Thymus (tissue), 11 donors: ENCODE measurements at regions not wholly inside any gene's neighbourhood (a gene's known extent, or its start where the extent isn't known, plus 50 kb on each side); places are given as distances from the start of the nearest gene placed in this dataset.

Experiments
- DNase-seq, 9 donors: peaks; one replicate each; pipeline ENCODE4 v3.0.0-alpha.2; 2013; ENCODE audit warnings: low spot score in 9 of 9, low read depth in 6 of 9, missing footprints in 1 of 9
- H3K27ac ChIP-seq, 2 donors: one replicate each; pipeline ENCODE4 v1.5.1; 2013; ENCODE audit warnings: control low read depth in 1 of 2, low read depth in 1 of 2, low read length in 1 of 2, mild to moderate bottlenecking in 1 of 2, moderate library complexity in 1 of 2
- H3K27me3 ChIP-seq, 2 donors: one replicate each; pipeline ENCODE4 v1.5.1; 2013; ENCODE audit warnings: low read length in 1 of 2; ENCODE audit not compliant: control insufficient read depth in 2 of 2, insufficient read depth in 1 of 2
- H3K36me3 ChIP-seq, 2 donors: one replicate each; pipeline ENCODE4 v1.5.1; 2013; ENCODE audit warnings: low read length in 1 of 2, mild to moderate bottlenecking in 1 of 2, moderate library complexity in 1 of 2; ENCODE audit not compliant: control insufficient read depth in 2 of 2, insufficient read depth in 2 of 2
- H3K4me1 ChIP-seq, 2 donors: one replicate each; pipeline ENCODE4 v1.5.1; 2013; ENCODE audit warnings: low read length in 2 of 2; ENCODE audit not compliant: control insufficient read depth in 2 of 2, insufficient read depth in 2 of 2
- H3K4me3 ChIP-seq, 2 donors: one replicate each; pipeline ENCODE4 v1.5.1; 2013; ENCODE audit warnings: low read length in 2 of 2, control low read depth in 1 of 2, mild to moderate bottlenecking in 1 of 2
- H3K9me3 ChIP-seq, 2 donors: one replicate each; pipeline ENCODE4 v1.5.1; 2013; ENCODE audit warnings: low read length in 1 of 2, mild to moderate bottlenecking in 1 of 2; ENCODE audit not compliant: control insufficient read depth in 2 of 2, insufficient read depth in 1 of 2
- WGBS: extraction: QIAGEN DNeasy Blood & Tissue Kit; methylation state at CpG from one replicate; pipeline ENCODE4 v1.1.7; 2013; 5-methylcytosine and 5-hydroxymethylcytosine counted together
- donor health status: healthy.

DNA sequence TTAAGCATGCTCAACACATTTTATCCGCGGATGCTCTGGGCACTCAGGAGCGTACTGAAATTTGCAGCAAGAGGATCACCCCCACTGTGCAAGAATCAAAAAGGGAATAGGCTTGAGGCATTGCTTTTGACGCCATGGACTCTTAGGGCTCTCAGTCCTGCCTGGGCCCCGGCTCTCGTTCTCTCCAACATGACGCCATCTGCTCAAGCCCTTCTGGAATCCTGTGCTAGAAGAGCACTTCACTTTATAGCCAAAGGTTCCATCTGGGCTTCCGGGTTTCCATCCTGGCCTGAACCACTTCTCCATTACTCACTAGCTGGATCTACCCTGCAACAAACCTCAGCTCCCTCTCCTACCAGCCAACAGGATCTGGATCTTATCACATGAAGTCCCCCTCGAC, 105.3 kb downstream of the FOXF2 start:
- 83% methylated on average over 9 of the region's 9 CpGs for WGBS

DNA sequence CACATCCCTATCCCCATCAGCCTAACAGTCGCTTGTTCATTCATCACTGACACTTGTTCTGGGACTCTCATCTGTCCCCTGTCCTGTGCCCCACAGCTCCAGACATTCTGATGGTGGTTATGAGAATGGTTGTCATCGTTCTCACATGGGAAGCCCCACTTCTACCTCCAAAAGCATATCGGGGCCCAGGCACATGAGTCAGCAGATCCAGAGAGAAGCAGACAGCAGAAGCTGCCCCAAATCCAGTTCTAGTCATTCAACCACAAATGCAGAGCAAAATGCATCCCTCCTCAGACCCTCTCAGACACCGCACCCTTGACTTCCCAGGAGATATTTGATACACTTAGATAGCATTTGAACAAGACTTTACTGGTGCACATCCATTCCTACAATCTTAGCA, 106.0 kb downstream of the FOXF2 start:
- no peak for DNase-seq
- Histone ChIP-seq H3K4me1 (no peaks in the 10 kb centered on the region), H3K36me3 (no peaks in the 10 kb centered on the region), H3K27ac (no peak overlapping the region), H3K9me3 (no peaks in the 10 kb centered on the region), H3K4me3 (no peak overlapping the region), H3K27me3 (no peaks in the 10 kb centered on the region)
- WGBS = 85% methylated on average over 4 of the region's 4 CpGs

More for the DNA sequence above, 105.3 kb downstream of the FOXF2 start:
- Histone ChIP-seq H3K9me3 (no peaks in the 10 kb centered on the region), H3K36me3 (no peaks in the 10 kb centered on the region), H3K27ac (no peak overlapping the region), H3K27me3 (no peaks in the 10 kb centered on the region), H3K4me3 (no peak overlapping the region), H3K4me1 (no peaks in the 10 kb centered on the region)
- no peak for DNase-seq

DNA sequence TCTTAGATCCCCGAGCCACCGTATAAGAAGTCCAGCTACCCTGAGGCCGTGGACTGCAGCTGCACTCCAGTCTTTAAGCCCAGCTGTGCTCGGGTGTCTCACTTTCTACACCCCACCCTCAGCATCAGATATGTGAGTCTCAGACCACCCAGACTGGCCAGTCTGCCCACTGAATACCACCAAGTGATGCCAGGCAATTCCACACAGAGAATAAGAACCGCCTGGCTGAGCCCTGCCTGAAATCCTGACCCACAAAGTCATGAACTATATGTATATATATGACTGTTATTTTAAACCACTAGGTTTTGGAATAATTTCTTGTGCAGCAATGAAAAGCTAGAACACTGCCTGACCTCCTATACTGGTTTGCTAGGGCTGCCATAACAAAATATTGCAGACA, 106.7 kb downstream of the FOXF2 start:
- Histone ChIP-seq H3K4me1 (no peaks in the 10 kb centered on the region), H3K36me3 (no peaks in the 10 kb centered on the region), H3K27ac (no peak overlapping the region), H3K27me3 (no peaks in the 10 kb centered on the region), H3K4me3 (no peak overlapping the region), H3K9me3 (no peaks in the 10 kb centered on the region)
- WGBS = 97% methylated on average over 5 of the region's 5 CpGs
- no peak for DNase-seq

DNA sequence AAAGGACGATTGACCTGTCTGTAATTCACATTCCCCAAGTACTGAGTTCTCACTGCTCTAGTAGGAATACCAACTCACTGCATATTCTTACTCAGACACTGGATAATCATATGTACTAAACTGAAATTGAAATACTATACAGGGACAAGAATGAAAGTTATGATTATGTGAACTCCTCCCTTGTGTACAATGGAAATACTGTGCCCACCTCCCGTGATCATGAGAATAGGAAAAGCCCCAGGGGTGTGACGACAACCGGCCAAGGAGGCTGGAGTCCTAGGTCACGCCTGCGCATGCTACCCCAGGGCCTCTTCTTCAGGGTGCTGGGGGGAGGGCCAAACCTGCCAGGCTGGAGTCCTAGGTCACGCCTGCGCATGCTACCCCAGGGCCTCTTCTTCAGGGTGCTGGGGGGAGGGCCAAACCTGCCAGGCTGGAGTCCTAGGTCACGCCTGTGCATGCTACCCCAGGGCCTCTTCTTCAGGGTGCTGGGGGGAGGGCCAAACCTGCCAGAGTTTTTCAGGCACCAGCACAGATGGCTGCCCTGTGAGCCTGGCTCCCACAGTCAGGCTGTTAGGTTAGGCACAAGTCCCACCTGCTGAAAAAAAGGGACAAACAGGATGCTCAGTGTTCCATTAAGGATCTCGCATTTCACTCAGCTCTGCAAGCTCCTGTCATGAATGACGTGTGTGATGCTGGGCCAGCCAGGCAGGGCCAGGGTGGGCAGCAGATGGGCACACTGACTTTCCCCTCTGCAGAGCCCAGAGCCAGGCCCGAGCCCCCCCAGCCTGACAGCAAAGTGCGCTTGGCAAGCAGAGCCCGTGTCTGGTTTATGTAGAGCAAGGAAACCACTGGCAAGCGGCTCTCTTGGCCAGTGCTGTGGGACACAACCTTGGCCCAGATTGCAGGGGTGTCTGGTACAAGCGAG, 107.7 kb downstream of the FOXF2 start:
- H3K27me3 ChIP-seq = no peaks in the 10 kb centered on the region
- no peak overlapping the region for H3K27ac ChIP-seq
- no peaks in the 10 kb centered on the region for H3K36me3 ChIP-seq
- no peak overlapping the region for H3K4me3 ChIP-seq
- no peak for DNase-seq
- WGBS = 89% methylated on average over 16 of the region's 16 CpGs
- no peaks in the 10 kb centered on the region for H3K9me3 ChIP-seq
- no peaks in the 10 kb centered on the region for H3K4me1 ChIP-seq

DNA sequence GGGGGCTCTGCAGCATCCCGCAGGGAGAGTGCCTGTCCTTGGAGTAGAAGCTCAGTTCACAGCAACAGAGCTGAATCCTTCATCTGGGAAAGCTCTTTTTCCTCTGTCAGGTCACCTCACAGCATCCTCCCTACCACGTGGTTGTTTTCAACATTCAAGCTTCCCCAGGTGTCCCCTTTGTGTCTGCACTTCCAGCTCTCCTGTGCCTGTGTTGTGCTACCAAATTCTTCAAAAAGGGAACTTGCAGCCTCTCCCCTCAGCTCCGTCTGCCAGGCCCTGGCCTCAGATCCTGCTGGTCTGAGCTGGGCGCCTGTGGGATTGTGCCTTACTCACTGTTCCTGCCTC, 108.4 kb downstream of the FOXF2 start:
- no peak for DNase-seq
- Histone ChIP-seq H3K9me3 (no peaks in the 10 kb centered on the region), H3K36me3 (no peaks in the 10 kb centered on the region), H3K4me1 (no peaks in the 10 kb centered on the region), H3K27me3 (no peaks in the 10 kb centered on the region), H3K4me3 (no peak overlapping the region), H3K27ac (no peak overlapping the region)
- WGBS = 68% methylated on average over 4 of the region's 4 CpGs

DNA sequence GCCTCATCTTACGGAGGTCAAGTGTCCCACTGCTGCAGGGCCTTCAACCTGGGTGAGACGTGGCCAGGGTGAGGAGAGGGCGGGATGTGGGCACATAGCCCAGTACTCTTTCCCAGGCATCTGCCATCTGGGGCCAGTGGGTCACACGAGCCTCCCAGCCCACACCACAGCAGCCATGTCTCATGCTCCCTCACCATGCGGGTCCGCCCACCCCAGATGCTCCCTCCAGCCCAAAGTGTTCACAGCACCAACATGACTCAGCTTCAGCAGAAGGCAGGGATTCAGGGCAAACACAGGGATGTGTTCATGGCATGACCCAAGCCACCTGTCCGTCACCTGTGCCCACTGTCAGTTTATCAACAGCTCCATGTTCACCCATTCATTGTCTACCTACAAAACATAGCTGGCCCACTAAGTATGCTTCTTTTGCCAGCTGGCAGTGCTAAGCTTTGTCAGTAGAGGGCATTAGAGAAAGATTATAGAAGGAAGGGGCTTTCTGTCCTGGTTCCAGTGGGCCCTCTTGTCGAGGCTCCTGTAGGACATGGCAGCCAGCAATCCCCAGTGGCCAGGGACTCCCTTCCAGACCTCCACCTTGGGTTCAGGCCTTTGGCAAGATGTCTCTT, 109.2 kb downstream of the FOXF2 start:
- 90% methylated on average over 8 of the region's 8 CpGs for WGBS
- H3K27ac ChIP-seq = no peak overlapping the region
- H3K9me3 ChIP-seq = no peaks in the 10 kb centered on the region
- no peaks in the 10 kb centered on the region for H3K36me3 ChIP-seq
- no peak overlapping the region for H3K4me3 ChIP-seq
- no peaks in the 10 kb centered on the region for H3K4me1 ChIP-seq
- no peak for DNase-seq
- no peaks in the 10 kb centered on the region for H3K27me3 ChIP-seq

DNA sequence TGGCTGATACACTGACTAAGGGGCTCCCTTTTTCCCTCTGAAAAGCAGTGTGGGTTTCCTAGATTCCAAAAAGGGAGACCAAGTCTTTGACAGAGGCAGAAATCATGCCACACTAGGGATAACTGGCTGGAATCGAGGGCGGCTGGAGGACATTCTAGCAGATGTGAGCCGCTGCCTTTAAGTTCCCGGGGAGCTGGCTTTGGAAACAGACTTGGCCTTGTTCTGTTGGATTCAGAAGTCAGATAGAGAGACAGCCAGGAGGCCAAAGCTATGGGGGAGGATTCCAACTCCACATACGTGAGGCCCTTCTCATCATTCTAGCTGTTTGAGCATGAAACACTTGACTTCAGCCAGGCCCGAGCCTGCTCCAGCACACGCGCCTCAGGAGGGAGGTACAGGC, 109.9 kb upstream of the FOXC1 start:
- H3K4me3 ChIP-seq = no peak overlapping the region
- H3K27ac ChIP-seq = no peak overlapping the region
- WGBS = 90% methylated on average over 8 of the region's 8 CpGs
- H3K27me3 ChIP-seq = no peaks in the 10 kb centered on the region
- H3K4me1 ChIP-seq = no peaks in the 10 kb centered on the region
- H3K9me3 ChIP-seq = no peaks in the 10 kb centered on the region
- H3K36me3 ChIP-seq = no peaks in the 10 kb centered on the region
- DNase-seq = no peak

DNA sequence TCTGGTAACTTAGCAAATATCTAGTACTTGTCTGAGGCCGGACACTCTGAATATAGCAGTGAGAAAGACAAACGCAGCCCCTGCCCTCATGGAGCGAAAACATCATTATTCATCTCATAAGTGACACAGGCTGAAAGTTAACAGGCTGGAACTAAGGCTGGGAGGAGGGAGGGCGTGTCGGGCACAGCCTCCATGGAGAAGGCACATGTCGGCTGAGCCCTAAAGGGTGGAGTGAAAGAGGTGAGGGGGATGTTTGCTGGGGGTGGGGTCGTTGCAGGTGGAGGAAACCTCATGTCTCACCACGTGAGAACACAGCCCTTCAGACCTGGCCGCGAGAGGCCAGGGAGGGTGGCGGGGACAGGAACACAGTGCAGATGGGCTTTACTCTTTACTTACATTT, 108.8 kb upstream of the FOXC1 start:
- no peaks in the 10 kb centered on the region for H3K4me1 ChIP-seq
- H3K27me3 ChIP-seq = peaks cover 0 to 1% of the 10 kb centered on the region in 2 donors
- H3K27ac ChIP-seq = no peak overlapping the region
- H3K4me3 ChIP-seq = no peak overlapping the region
- DNase-seq = no peak
- H3K9me3 ChIP-seq = no peaks in the 10 kb centered on the region
- H3K36me3 ChIP-seq = no peaks in the 10 kb centered on the region
- WGBS = 80% methylated on average over 11 of the region's 11 CpGs

DNA sequence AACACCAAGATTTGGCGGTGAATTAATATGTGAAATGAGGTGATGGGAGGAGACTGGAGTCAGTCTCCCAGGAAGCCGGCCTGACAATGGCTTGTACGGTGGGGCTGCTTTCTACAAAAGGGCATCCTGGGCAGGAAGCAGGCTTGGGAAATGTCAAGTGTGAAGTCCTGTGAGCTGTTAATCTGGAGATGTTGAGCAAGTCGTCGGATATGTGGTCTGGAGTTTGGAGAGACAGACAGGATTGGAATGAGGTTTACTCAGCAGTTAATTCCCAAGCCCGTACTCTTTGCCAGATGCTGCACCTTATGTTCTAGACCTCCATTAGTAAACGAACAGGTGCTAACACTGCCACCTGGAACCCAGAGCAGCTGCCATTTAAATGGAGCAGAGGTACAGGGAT, 107.7 kb upstream of the FOXC1 start:
- no peak overlapping the region for H3K27ac ChIP-seq
- no peak for DNase-seq
- no peak overlapping the region for H3K4me3 ChIP-seq
- 82% methylated on average over 7 of the region's 7 CpGs for WGBS
- no peaks in the 10 kb centered on the region for H3K4me1 ChIP-seq
- no peaks in the 10 kb centered on the region for H3K9me3 ChIP-seq
- H3K27me3 ChIP-seq = peaks cover 0 to 2% of the 10 kb centered on the region in 2 donors
- no peaks in the 10 kb centered on the region for H3K36me3 ChIP-seq
